ENCODE measurements at regions not wholly inside any gene's neighbourhood (a gene's known extent, or its start where the extent isn't known, plus 50 kb on each side); places are given as distances from the start of the nearest gene placed in this dataset.
"Not testable (repeated sequence)": the region's sequence is repeated elsewhere in the genome, so short reads cannot be mapped to it uniquely, and the experiment has no call there.

DNA sequence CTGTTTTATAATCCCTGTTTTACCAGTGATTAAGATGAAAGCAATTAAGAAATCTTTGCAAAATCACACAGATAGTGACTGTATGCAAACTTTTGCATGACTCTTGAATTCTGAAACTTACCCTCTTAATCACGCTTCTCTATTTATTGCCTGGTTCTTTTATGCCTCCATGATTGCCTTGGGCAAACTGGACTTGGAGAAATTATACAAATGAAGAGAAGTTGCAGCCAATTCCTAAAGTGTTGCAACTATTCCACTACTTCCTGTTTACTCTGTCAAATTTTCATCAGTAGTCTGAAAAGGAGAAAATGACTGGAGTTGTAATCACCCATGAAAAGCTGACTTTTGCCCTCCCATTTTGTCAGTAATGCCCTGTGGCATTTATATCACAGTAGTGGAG lies 1869.9 kb downstream of the KHDRBS2 start:
- not testable (repeated sequence) for DNase-seq; H3K23ac ChIP-seq (ENCODE audit: low read length in 2 of 2); H2BK15ac ChIP-seq (ENCODE audit: low read depth, poor library complexity, severe bottlenecking); H4K91ac ChIP-seq (ENCODE audit: low read length); H2BK120ac ChIP-seq (ENCODE audit: low read depth, low read length); H4K8ac ChIP-seq (ENCODE audit: low read length); H3K4me2 ChIP-seq (ENCODE audit: low read length, poor library complexity, severe bottlenecking); H2AK5ac ChIP-seq (ENCODE audit: low read length, severe bottlenecking); H3K79me1 ChIP-seq (replicated peaks; ENCODE audit: low read length, poor library complexity, severe bottlenecking); H3K4ac ChIP-seq (ENCODE audit: low read depth in 1 of 2, low read length in 2 of 2); H3K18ac ChIP-seq (ENCODE audit: low read depth in 1 of 2, low read length in 2 of 2); H3K14ac ChIP-seq (ENCODE audit: low read length in 2 of 2); H3K9ac ChIP-seq (ENCODE audit: low read length); H3K27ac ChIP-seq (ENCODE audit: low read length, poor library complexity, severe bottlenecking); H2AFZ ChIP-seq (ENCODE audit: low read depth, low read length); H3K4me1 ChIP-seq (ENCODE audit: control insufficient read depth, insufficient read depth, low read depth, low read length); H3K9me3 ChIP-seq (ENCODE audit: control insufficient read depth, low read length); H3K4me3 ChIP-seq (ENCODE audit: insufficient read depth in 1 of 2, low read depth in 1 of 2, low read length in 2 of 2); H2BK12ac ChIP-seq (ENCODE audit: low read length in 2 of 2); H3K27me3 ChIP-seq (ENCODE audit: control insufficient read depth in 1 of 2, insufficient read depth in 1 of 2, low read length in 2 of 2); H3K36me3 ChIP-seq (ENCODE audit: control insufficient read depth in 1 of 2, insufficient read depth in 2 of 2, low read depth in 1 of 2, low read length in 2 of 2); H2BK5ac ChIP-seq (ENCODE audit: low read depth, low read length, poor library complexity, severe bottlenecking)
- WGBS: no CpG with 5 or more reads among the region's 1 CpG

- H3K4me1 ChIP-seq (ENCODE audit: control insufficient read depth, insufficient read depth, low read depth, low read length); H2BK12ac ChIP-seq (ENCODE audit: low read length in 2 of 2); H3K36me3 ChIP-seq (ENCODE audit: control insufficient read depth in 1 of 2, insufficient read depth in 2 of 2, low read depth in 1 of 2, low read length in 2 of 2); H4K91ac ChIP-seq (ENCODE audit: low read length); H4K8ac ChIP-seq (ENCODE audit: low read length); H3K18ac ChIP-seq (ENCODE audit: low read depth in 1 of 2, low read length in 2 of 2); H3K27ac ChIP-seq (ENCODE audit: low read length, poor library complexity, severe bottlenecking); H3K4me2 ChIP-seq (ENCODE audit: low read length, poor library complexity, severe bottlenecking); H2AFZ ChIP-seq (ENCODE audit: low read depth, low read length); H2BK15ac ChIP-seq (ENCODE audit: low read depth, poor library complexity, severe bottlenecking); DNase-seq; H2BK120ac ChIP-seq (ENCODE audit: low read depth, low read length); H3K9me3 ChIP-seq (ENCODE audit: control insufficient read depth, low read length); H2AK5ac ChIP-seq (ENCODE audit: low read length, severe bottlenecking); H3K79me1 ChIP-seq (replicated peaks; ENCODE audit: low read length, poor library complexity, severe bottlenecking); H2BK5ac ChIP-seq (ENCODE audit: low read depth, low read length, poor library complexity, severe bottlenecking); H3K4ac ChIP-seq (ENCODE audit: low read depth in 1 of 2, low read length in 2 of 2); H3K14ac ChIP-seq (ENCODE audit: low read length in 2 of 2); H3K23ac ChIP-seq (ENCODE audit: low read length in 2 of 2); H3K4me3 ChIP-seq (ENCODE audit: insufficient read depth in 1 of 2, low read depth in 1 of 2, low read length in 2 of 2); H3K9ac ChIP-seq (ENCODE audit: low read length); H3K27me3 ChIP-seq (ENCODE audit: control insufficient read depth in 1 of 2, insufficient read depth in 1 of 2, low read length in 2 of 2): not testable (repeated sequence)
- no CpG with 5 or more reads among the region's 3 CpGs for WGBS
Measured at GRCh38 chr6:60408747-60409146, 1877.3 kb downstream of the KHDRBS2 start.

GRCh38 chr6:60403268-60403667 lies 1882.8 kb downstream of the KHDRBS2 start:
- H3K27me3 ChIP-seq (ENCODE audit: control insufficient read depth in 1 of 2, insufficient read depth in 1 of 2, low read length in 2 of 2); H2BK12ac ChIP-seq (ENCODE audit: low read length in 2 of 2); H3K27ac ChIP-seq (ENCODE audit: low read length, poor library complexity, severe bottlenecking); H2AK5ac ChIP-seq (ENCODE audit: low read length, severe bottlenecking); DNase-seq; H3K23ac ChIP-seq (ENCODE audit: low read length in 2 of 2); H2AFZ ChIP-seq (ENCODE audit: low read depth, low read length); H4K91ac ChIP-seq (ENCODE audit: low read length); H2BK120ac ChIP-seq (ENCODE audit: low read depth, low read length); H3K9me3 ChIP-seq (ENCODE audit: control insufficient read depth, low read length); H2BK5ac ChIP-seq (ENCODE audit: low read depth, low read length, poor library complexity, severe bottlenecking); H4K8ac ChIP-seq (ENCODE audit: low read length); H3K4me3 ChIP-seq (ENCODE audit: insufficient read depth in 1 of 2, low read depth in 1 of 2, low read length in 2 of 2); H3K79me1 ChIP-seq (replicated peaks; ENCODE audit: low read length, poor library complexity, severe bottlenecking); H2BK15ac ChIP-seq (ENCODE audit: low read depth, poor library complexity, severe bottlenecking); H3K36me3 ChIP-seq (ENCODE audit: control insufficient read depth in 1 of 2, insufficient read depth in 2 of 2, low read depth in 1 of 2, low read length in 2 of 2); H3K14ac ChIP-seq (ENCODE audit: low read length in 2 of 2); H3K4me1 ChIP-seq (ENCODE audit: control insufficient read depth, insufficient read depth, low read depth, low read length); H3K18ac ChIP-seq (ENCODE audit: low read depth in 1 of 2, low read length in 2 of 2); H3K4me2 ChIP-seq (ENCODE audit: low read length, poor library complexity, severe bottlenecking); H3K4ac ChIP-seq (ENCODE audit: low read depth in 1 of 2, low read length in 2 of 2); H3K9ac ChIP-seq (ENCODE audit: low read length): not testable (repeated sequence)
- WGBS: 40% methylated on average over 1 of the region's 4 CpGs

- H3K79me1 ChIP-seq (replicated peaks; ENCODE audit: low read length, poor library complexity, severe bottlenecking); H2AFZ ChIP-seq (ENCODE audit: low read depth, low read length); H2BK15ac ChIP-seq (ENCODE audit: low read depth, poor library complexity, severe bottlenecking); H3K27ac ChIP-seq (ENCODE audit: low read length, poor library complexity, severe bottlenecking); H3K4ac ChIP-seq (ENCODE audit: low read depth in 1 of 2, low read length in 2 of 2); H2AK5ac ChIP-seq (ENCODE audit: low read length, severe bottlenecking); H2BK12ac ChIP-seq (ENCODE audit: low read length in 2 of 2); H3K4me1 ChIP-seq (ENCODE audit: control insufficient read depth, insufficient read depth, low read depth, low read length); H2BK120ac ChIP-seq (ENCODE audit: low read depth, low read length); H4K8ac ChIP-seq (ENCODE audit: low read length); H3K4me3 ChIP-seq (ENCODE audit: insufficient read depth in 1 of 2, low read depth in 1 of 2, low read length in 2 of 2); H3K9ac ChIP-seq (ENCODE audit: low read length); H3K9me3 ChIP-seq (ENCODE audit: control insufficient read depth, low read length); H3K27me3 ChIP-seq (ENCODE audit: control insufficient read depth in 1 of 2, insufficient read depth in 1 of 2, low read length in 2 of 2); H3K18ac ChIP-seq (ENCODE audit: low read depth in 1 of 2, low read length in 2 of 2); H3K14ac ChIP-seq (ENCODE audit: low read length in 2 of 2); DNase-seq; H3K4me2 ChIP-seq (ENCODE audit: low read length, poor library complexity, severe bottlenecking); H2BK5ac ChIP-seq (ENCODE audit: low read depth, low read length, poor library complexity, severe bottlenecking); H3K36me3 ChIP-seq (ENCODE audit: control insufficient read depth in 1 of 2, insufficient read depth in 2 of 2, low read depth in 1 of 2, low read length in 2 of 2); H4K91ac ChIP-seq (ENCODE audit: low read length); H3K23ac ChIP-seq (ENCODE audit: low read length in 2 of 2): not testable (repeated sequence)
- WGBS: no CpG with 5 or more reads among the region's 3 CpGs
Measured at GRCh38 chr6:60402490-60402889, 1883.5 kb downstream of the KHDRBS2 start.
